Ascending aorta (tissue), 2 donors: ENCODE measurements at regions not wholly inside any gene's neighbourhood (a gene's known extent, or its start where the extent isn't known, plus 50 kb on each side); places are given as distances from the start of the nearest gene placed in this dataset.

Experiments
- DNase-seq, 2 donors: peaks; one replicate each; pipeline ENCODE4 v3.0.0-alpha.2; 2019; ENCODE audit warnings: low spot score in 2 of 2
- H3K27ac ChIP-seq, 2 donors: fragments of 200-600 bp; sonication (generic); one replicate each; pipeline ENCODE4 v1.5.1; 2016 to 2017; ENCODE audit warnings: mild to moderate bottlenecking in 1 of 2
- H3K27me3 ChIP-seq: fragments of 200-600 bp; sonication (generic); one replicate; pipeline ENCODE4 v1.5.1; 2017
- H3K36me3 ChIP-seq, 2 donors: fragments of 200-600 bp; sonication (generic); one replicate each; pipeline ENCODE4 v1.5.1; 2016
- H3K4me1 ChIP-seq, 2 donors: fragments of 200-600 bp; sonication (generic); one replicate each; pipeline ENCODE4 v1.5.1; 2016 to 2017; ENCODE audit warnings: mild to moderate bottlenecking in 1 of 2
- H3K4me3 ChIP-seq, 2 donors: fragments of 200-600 bp; sonication (generic); one replicate each; pipeline ENCODE4 v1.5.1; 2016 to 2017; ENCODE audit warnings: mild to moderate bottlenecking in 1 of 2
- H3K9me3 ChIP-seq, 2 donors: fragments of 200-600 bp; sonication (generic); one replicate each; pipeline ENCODE4 v1.5.1; 2016
- intact Hi-C: fragments of 100-400 bp; cut with DNase I; formaldehyde crosslinking; loops from one replicate; pipeline ENCODE4 v1.15.1; 2023
- TF ChIP-seq, protein P1 (sequence below), 3 experiments: fragments of 200-600 bp in 2 of 3; fragments of 450-650 bp in 1 of 3; sonication (generic) in 2 of 3; IDR thresholded peaks; one replicate each; pipeline ENCODE4 v1.5.1; 2016 to 2019; ENCODE audit warnings: antibody characterized with exemption in 3 of 3, mild to moderate bottlenecking in 1 of 3, moderate library complexity in 1 of 3

DNA sequence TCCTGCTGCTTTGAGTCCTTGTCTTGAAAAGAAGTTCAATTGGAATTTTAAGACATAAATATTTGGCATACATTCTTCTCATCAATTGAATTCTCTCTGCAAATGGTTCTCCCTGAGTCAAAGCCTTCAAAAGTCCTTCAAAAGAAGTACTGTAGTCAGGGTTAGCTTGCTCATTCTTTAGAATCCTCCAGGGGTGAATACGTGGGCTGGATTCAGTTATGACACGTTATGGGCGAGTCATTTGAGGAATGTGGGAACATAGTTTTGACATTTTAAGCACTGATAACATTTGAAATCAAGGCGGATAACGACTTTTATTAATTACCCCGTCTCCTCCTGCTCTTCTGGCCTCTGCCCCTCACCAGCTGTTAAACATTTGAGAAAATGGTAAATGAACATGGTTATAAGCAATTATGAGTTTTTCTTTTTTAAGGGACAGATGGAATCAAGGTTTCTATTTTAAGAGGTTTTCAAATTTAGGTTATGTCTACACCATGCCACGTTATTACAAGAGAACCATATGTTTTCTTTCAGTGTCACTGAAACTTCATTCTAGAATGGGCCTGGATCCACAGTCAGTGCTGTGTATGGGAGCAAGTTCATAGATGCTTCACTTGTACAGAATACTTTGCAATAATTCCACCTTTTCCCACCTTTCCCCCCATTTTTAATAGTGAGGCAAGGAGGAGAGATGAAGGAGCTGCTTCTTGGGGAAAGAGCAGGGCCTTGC is 273.1 kb downstream of the TSN start:
- Histone ChIP-seq H3K9me3 (no peaks in the 10 kb centered on the region), H3K27me3 (no peaks in the 10 kb centered on the region), H3K4me3 (no peak overlapping the region), H3K4me1 (no peaks in the 10 kb centered on the region), H3K36me3 (no peaks in the 10 kb centered on the region), H3K27ac (no peak overlapping the region)
- intact Hi-C loops = no loop called here
- TF ChIP-seq, protein P1, sequence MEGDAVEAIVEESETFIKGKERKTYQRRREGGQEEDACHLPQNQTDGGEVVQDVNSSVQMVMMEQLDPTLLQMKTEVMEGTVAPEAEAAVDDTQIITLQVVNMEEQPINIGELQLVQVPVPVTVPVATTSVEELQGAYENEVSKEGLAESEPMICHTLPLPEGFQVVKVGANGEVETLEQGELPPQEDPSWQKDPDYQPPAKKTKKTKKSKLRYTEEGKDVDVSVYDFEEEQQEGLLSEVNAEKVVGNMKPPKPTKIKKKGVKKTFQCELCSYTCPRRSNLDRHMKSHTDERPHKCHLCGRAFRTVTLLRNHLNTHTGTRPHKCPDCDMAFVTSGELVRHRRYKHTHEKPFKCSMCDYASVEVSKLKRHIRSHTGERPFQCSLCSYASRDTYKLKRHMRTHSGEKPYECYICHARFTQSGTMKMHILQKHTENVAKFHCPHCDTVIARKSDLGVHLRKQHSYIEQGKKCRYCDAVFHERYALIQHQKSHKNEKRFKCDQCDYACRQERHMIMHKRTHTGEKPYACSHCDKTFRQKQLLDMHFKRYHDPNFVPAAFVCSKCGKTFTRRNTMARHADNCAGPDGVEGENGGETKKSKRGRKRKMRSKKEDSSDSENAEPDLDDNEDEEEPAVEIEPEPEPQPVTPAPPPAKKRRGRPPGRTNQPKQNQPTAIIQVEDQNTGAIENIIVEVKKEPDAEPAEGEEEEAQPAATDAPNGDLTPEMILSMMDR (IDR thresholded peaks at IDR 0.05) = no peak
- DNase-seq = no peak

DNA sequence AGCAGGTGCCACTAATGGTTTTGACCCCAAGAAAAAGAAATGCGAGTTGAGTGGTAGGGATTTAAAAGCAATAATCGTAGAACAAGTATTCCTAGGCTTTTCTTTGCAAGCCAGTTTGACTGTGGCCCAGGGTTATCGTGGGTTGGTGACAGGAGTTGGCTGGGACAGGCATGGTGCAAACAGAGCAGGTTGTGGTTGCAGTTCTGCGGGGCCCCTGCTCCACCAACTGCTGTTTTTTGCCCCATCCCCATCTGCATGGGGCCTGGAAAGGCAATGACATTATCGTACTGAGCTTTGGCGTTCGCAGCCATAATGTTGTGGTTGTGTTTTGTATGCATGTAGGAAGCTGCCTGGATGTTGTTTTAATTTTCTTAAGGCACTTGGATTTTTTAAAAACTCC is 274.0 kb downstream of the TSN start:
- Histone ChIP-seq H3K9me3 (no peaks in the 10 kb centered on the region), H3K27me3 (no peaks in the 10 kb centered on the region), H3K4me3 (no peak overlapping the region), H3K4me1 (no peaks in the 10 kb centered on the region), H3K36me3 (no peaks in the 10 kb centered on the region), H3K27ac (no peak overlapping the region)
- TF ChIP-seq, protein P1 (IDR thresholded peaks at IDR 0.05) = no peak
- intact Hi-C loops = no loop called here
- no peak for DNase-seq

DNA sequence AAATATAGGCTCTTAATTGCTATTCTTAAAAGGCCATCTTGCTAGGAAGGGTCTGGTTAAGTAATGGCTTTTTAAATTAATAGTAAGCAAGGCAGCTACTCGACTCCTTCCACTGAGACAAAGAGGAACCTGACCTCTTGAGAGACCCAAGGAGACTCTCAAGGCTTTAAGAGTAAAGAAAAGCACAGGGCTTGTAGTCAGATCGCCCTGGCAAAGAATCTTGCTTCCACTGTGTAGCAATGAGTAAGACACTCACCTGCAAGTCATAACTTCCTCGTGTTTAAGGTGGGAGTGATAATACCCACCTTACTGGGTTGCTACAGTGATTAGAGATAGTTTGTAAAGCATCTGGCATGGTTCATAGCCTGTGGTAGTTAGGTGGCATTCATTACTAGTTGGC is 274.5 kb downstream of the TSN start:
- H3K4me1 ChIP-seq = no peaks in the 10 kb centered on the region
- intact Hi-C loops = no loop called here
- H3K27me3 ChIP-seq = no peaks in the 10 kb centered on the region
- TF ChIP-seq, protein P1 (IDR thresholded peaks at IDR 0.05) = no peak
- DNase-seq = no peak
- H3K9me3 ChIP-seq = no peaks in the 10 kb centered on the region
- no peak overlapping the region for H3K27ac ChIP-seq
- no peaks in the 10 kb centered on the region for H3K36me3 ChIP-seq
- H3K4me3 ChIP-seq = no peak overlapping the region

DNA sequence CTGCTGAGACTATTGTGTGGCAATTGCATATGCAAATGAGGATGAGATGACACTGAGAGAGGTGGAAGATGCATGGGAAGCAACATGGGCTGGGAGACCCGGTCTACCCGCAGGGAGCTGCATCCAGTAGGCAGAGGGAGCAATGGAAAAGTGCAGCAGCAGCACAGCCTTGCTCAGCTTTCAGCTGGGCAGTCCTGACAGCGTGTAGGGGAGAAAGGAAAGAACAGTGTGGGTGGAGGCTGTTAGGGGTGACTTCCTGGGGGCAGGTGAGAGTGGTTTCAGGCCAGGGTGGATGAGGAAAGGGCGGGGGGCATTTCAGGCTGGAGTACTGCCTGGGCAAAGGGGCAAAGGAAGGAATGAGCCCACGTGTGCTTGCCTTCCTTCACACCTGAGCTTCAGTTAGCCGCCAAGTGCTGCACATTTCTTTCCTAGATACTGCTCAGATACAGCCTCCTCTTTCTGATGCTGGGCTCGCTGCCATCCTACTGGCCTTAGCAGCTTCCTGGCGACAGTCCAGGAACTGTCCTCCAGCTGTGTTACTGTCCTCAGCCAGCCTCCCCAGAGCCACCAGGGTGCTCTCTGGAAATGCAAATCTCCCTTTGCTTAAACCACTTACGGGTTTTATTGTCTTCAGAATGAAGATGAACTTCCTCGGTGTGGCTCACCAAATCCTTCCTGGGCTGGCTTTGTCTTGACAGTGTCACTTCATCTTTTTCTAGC is 276.3 kb downstream of the TSN start:
- Histone ChIP-seq H3K4me1 (no peaks in the 10 kb centered on the region), H3K4me3 (no peak overlapping the region), H3K36me3 (no peaks in the 10 kb centered on the region), H3K27ac (no peak overlapping the region), H3K27me3 (no peaks in the 10 kb centered on the region), H3K9me3 (no peaks in the 10 kb centered on the region)
- intact Hi-C loops = no loop called here
- TF ChIP-seq, protein P1 (IDR thresholded peaks at IDR 0.05) = no peak
- DNase-seq = no peak

DNA sequence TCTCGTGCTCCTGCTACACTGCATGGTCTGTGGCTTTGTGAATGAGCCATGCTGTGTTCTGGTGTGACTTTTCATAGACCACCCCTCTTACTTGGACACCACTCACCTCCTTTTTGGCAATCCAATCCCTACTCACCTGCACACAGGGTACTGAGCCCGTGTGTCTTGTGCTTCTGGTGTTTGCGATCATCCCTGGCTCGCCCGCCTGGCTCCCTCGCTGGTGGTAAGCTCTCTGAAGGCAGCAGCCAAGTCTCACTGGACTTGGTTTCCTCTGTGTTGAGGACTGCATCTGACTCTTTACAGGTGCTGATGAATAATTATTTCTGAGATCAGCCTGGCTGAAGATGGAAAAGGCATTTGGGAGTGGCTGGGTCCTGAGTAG is 276.8 kb downstream of the TSN start:
- TF ChIP-seq, protein P1 (IDR thresholded peaks at IDR 0.05) = no peak
- intact Hi-C loops = no loop called here
- no peaks in the 10 kb centered on the region for H3K4me1 ChIP-seq

More for the DNA sequence above, 276.8 kb downstream of the TSN start:
- no peaks in the 10 kb centered on the region for H3K27me3 ChIP-seq
- H3K36me3 ChIP-seq = no peaks in the 10 kb centered on the region
- DNase-seq = no peak
- H3K9me3 ChIP-seq = no peaks in the 10 kb centered on the region
- H3K4me3 ChIP-seq = no peak overlapping the region
- no peak overlapping the region for H3K27ac ChIP-seq
